ENCODE measurements at regions not wholly inside any gene's neighbourhood (a gene's known extent, or its start where the extent isn't known, plus 50 kb on each side); places are given as distances from the start of the nearest gene placed in this dataset.

- H3K27ac ChIP-seq: no peak overlapping the region
- no peak for TF ChIP-seq CTCF (conservative IDR thresholded peaks at IDR 0.05; ENCODE audit: low read depth)
- POLR2A ChIA-PET (ENCODE audit: low non-redundant PET): no interaction called here
- CTCF ChIA-PET: no interaction called here
- DNase-seq (ENCODE audit: low spot score): no peak
These were observed 204.5 kb upstream of the LRRC7 start for GRCh38 chr1:69363236-69363635.

GRCh38 chr1:69373520-69373919 is 194.2 kb upstream of the LRRC7 start:
- ChIA-PET POLR2A (ENCODE audit: low non-redundant PET) (no interaction called here), CTCF (no interaction called here)
- no peak overlapping the region for H3K27ac ChIP-seq
- DNase-seq (ENCODE audit: low spot score): no peak
- TF ChIP-seq CTCF (conservative IDR thresholded peaks at IDR 0.05; ENCODE audit: low read depth): no peak

GRCh38 chr1:69376408-69376807 is 191.3 kb upstream of the LRRC7 start:
- no peak overlapping the region for H3K27ac ChIP-seq
- no peak for DNase-seq (ENCODE audit: low spot score)
- no peak for TF ChIP-seq CTCF (conservative IDR thresholded peaks at IDR 0.05; ENCODE audit: low read depth)
- ChIA-PET CTCF (interaction anchor here (0.6 kb wide), 1 partner anchor 54 kb away, joined by 3 read pairs; no protein-coding TSS in a partner anchor), POLR2A (ENCODE audit: low non-redundant PET) (no interaction called here)

GRCh38 chr1:69377507-69377906 is 190.2 kb upstream of the LRRC7 start:
- no peak overlapping the region for H3K27ac ChIP-seq
- ChIA-PET CTCF (interaction anchor here (0.8 kb wide), 1 partner anchor 10 kb away, joined by 3 read pairs; no protein-coding TSS in a partner anchor), POLR2A (ENCODE audit: low non-redundant PET) (no interaction called here)
- no peak for DNase-seq (ENCODE audit: low spot score)
- no peak for TF ChIP-seq CTCF (conservative IDR thresholded peaks at IDR 0.05; ENCODE audit: low read depth)

GRCh38 chr1:69388044-69388443 is 179.7 kb upstream of the LRRC7 start:
- H3K27ac ChIP-seq: no peak overlapping the region
- ChIA-PET POLR2A (ENCODE audit: low non-redundant PET) (no interaction called here), CTCF (no interaction called here)
- TF ChIP-seq CTCF (conservative IDR thresholded peaks at IDR 0.05; ENCODE audit: low read depth): no peak
- DNase-seq (ENCODE audit: low spot score): no peak

GRCh38 chr1:69400128-69400527 is 167.6 kb upstream of the LRRC7 start:
- no peak for TF ChIP-seq CTCF (conservative IDR thresholded peaks at IDR 0.05; ENCODE audit: low read depth)
- POLR2A ChIA-PET (ENCODE audit: low non-redundant PET): no interaction called here
- no peak for DNase-seq (ENCODE audit: low spot score)
- no peak overlapping the region for H3K27ac ChIP-seq
- CTCF ChIA-PET: no interaction called here

GRCh38 chr1:69401879-69402278 is 165.8 kb upstream of the LRRC7 start:
- ChIA-PET CTCF (interaction anchor here (0.7 kb wide), 1 partner anchor 130 kb away, joined by 3 read pairs; no protein-coding TSS in a partner anchor), POLR2A (ENCODE audit: low non-redundant PET) (no interaction called here)
- TF ChIP-seq CTCF (conservative IDR thresholded peaks at IDR 0.05; ENCODE audit: low read depth): no peak
- DNase-seq (ENCODE audit: low spot score): no peak
- no peak overlapping the region for H3K27ac ChIP-seq

Measured in RWPE1 (cell line).